ENCODE measurements at regions not wholly inside any gene's neighbourhood (a gene's known extent, or its start where the extent isn't known, plus 50 kb on each side); places are given as distances from the start of the nearest gene placed in this dataset.

- DNase-seq (ENCODE audit: low read depth in 2 of 2), result no peak
Observed at GRCh38 chr16:7014756-7015155, 317.9 kb upstream of the RBFOX1 start.

GRCh38 chr16:7013990-7014389, 318.7 kb upstream of the RBFOX1 start:
- DNase-seq (ENCODE audit: low read depth in 2 of 2), result no peak

GRCh38 chr16:7004266-7004665, 328.4 kb upstream of the RBFOX1 start:
- DNase-seq (ENCODE audit: low read depth in 2 of 2), result no peak

GRCh38 chr16:6993544-6993943, 339.1 kb upstream of the RBFOX1 start:
- no peak for DNase-seq (ENCODE audit: low read depth in 2 of 2)

GRCh38 chr16:6988846-6989245, 343.8 kb upstream of the RBFOX1 start:
- no peak for DNase-seq (ENCODE audit: low read depth in 2 of 2)

- no peak for DNase-seq (ENCODE audit: low read depth in 2 of 2)
Observed at GRCh38 chr16:6977916-6978315, 354.7 kb upstream of the RBFOX1 start.

- no peak for DNase-seq (ENCODE audit: low read depth in 2 of 2)
Observed at GRCh38 chr16:6977291-6977690, 355.4 kb upstream of the RBFOX1 start.

- DNase-seq (ENCODE audit: low read depth in 2 of 2), result no peak
Observed at GRCh38 chr16:6976716-6977115, 355.9 kb upstream of the RBFOX1 start.

GRCh38 chr16:6970171-6970857, 362.3 kb upstream of the RBFOX1 start:
- DNase-seq (ENCODE audit: low read depth in 2 of 2), result no peak

- no peak for DNase-seq (ENCODE audit: low read depth in 2 of 2)
Observed at GRCh38 chr16:6969594-6969993, 363.1 kb upstream of the RBFOX1 start.

GRCh38 chr16:6967796-6968320, 364.8 kb upstream of the RBFOX1 start:
- no peak for DNase-seq (ENCODE audit: low read depth in 2 of 2)

GRCh38 chr16:6966925-6967324, 365.7 kb upstream of the RBFOX1 start:
- no peak for DNase-seq (ENCODE audit: low read depth in 2 of 2)

- DNase-seq (ENCODE audit: low read depth in 2 of 2), result no peak
Observed at GRCh38 chr16:6964679-6965078, 368.0 kb upstream of the RBFOX1 start.

GRCh38 chr16:6961704-6962103, 370.9 kb upstream of the RBFOX1 start:
- DNase-seq (ENCODE audit: low read depth in 2 of 2), result no peak

GRCh38 chr16:6958184-6958583, 374.5 kb upstream of the RBFOX1 start:
- no peak for DNase-seq (ENCODE audit: low read depth in 2 of 2)

- DNase-seq (ENCODE audit: low read depth in 2 of 2), result no peak
Observed at GRCh38 chr16:6957681-6958080, 375.0 kb upstream of the RBFOX1 start.

- no peak for DNase-seq (ENCODE audit: low read depth in 2 of 2)
Observed at GRCh38 chr16:6956511-6956910, 376.1 kb upstream of the RBFOX1 start.

- DNase-seq (ENCODE audit: low read depth in 2 of 2), result no peak
Observed at GRCh38 chr16:6955303-6955702, 377.3 kb upstream of the RBFOX1 start.

GRCh38 chr16:6949240-6949639, 383.4 kb upstream of the RBFOX1 start:
- DNase-seq (ENCODE audit: low read depth in 2 of 2), result no peak

- DNase-seq (ENCODE audit: low read depth in 2 of 2), result no peak
Observed at GRCh38 chr16:6947291-6947690, 385.4 kb upstream of the RBFOX1 start.

- no peak for DNase-seq (ENCODE audit: low read depth in 2 of 2)
Observed at GRCh38 chr16:6946802-6947201, 385.8 kb upstream of the RBFOX1 start.

- DNase-seq (ENCODE audit: low read depth in 2 of 2), result no peak
Observed at GRCh38 chr16:6946106-6946505, 386.5 kb upstream of the RBFOX1 start.

- no peak for DNase-seq (ENCODE audit: low read depth in 2 of 2)
Observed at GRCh38 chr16:6940968-6941367, 391.7 kb upstream of the RBFOX1 start.

- DNase-seq (ENCODE audit: low read depth in 2 of 2), result no peak
Observed at GRCh38 chr16:6937641-6938040, 395.0 kb upstream of the RBFOX1 start.
